Right lobe of liver (tissue), 4 donors: ENCODE measurements at regions not wholly inside any gene's neighbourhood (a gene's known extent, or its start where the extent isn't known, plus 50 kb on each side); places are given as distances from the start of the nearest gene placed in this dataset.

Experiments used
- CTCF ChIP-seq, 4 donors: fragments of 200-600 bp in 3 of 4; fragments of 450-650 bp in 1 of 4; IDR thresholded peaks; one replicate each; pipeline versions ENCODE4 v1.5.1 to v1.8.0; 2016 to 2022; ENCODE audit warnings: antibody characterized with exemption in 4 of 4, mild to moderate bottlenecking in 2 of 4
- POLR2A ChIP-seq: fragments of 450-650 bp; IDR thresholded peaks from one replicate; pipeline ENCODE4 v1.6.1; 2017; ENCODE audit warnings: antibody characterized with exemption, mild to moderate bottlenecking
- donor health status: DM: no; HTN: no; CAD: no.
- donor health status: DM: no; HTN: no; CAD: no.
- donor health status: DM: no; HTN: yes; CAD: no.

GRCh38 chr10:108424656-108425055, 1260.2 kb upstream of the SORCS1 start:
- TF ChIP-seq CTCF (IDR thresholded peaks at IDR 0.05) (no peak), POLR2A (no peak)
